HEK293 (cell line): ENCODE measurements at regions not wholly inside any gene's neighbourhood (a gene's known extent, or its start where the extent isn't known, plus 50 kb on each side); places are given as distances from the start of the nearest gene placed in this dataset.

ENCODE experiments used
- CTCF ChIA-PET: fragments of 350-600 bp; formaldehyde crosslinking; extraction: SDS; loops from one replicate; lab custom pipeline; 2021; ENCODE audit warnings: antibody characterized with exemption; lab: Yijun Ruan, JAX
- POLR2A ChIA-PET: fragments of 300-600 bp; formaldehyde crosslinking; extraction: SDS; loops from one replicate; lab custom pipeline; 2020; ENCODE audit warnings: antibody characterized with exemption, inconsistent platforms; lab: Yijun Ruan, JAX
- H3K27ac ChIP-seq: fragments of 200-500 bp; sonication (Bioruptor generic); 2 replicates; pipeline ENCODE4 v1.5.1; 2014; ENCODE audit warnings: low read depth, low read length, control low read depth, inconsistent platforms; ENCODE audit errors: extremely low read depth
- H3K36me3 ChIP-seq, 2 experiments: fragments of 200-500 bp in 1 of 2; sonication (Bioruptor generic) in 1 of 2; 1 replicate in 1 of 2; 2 replicates in 1 of 2; pipeline ENCODE4 v1.5.1; 2014 to 2017; ENCODE audit warnings: inconsistent platforms in 2 of 2, low read length in 2 of 2; ENCODE audit not compliant: control insufficient read depth in 2 of 2, insufficient read depth in 1 of 2
- H3K4me1 ChIP-seq: fragments of 200-500 bp; sonication (Bioruptor generic); 2 replicates; pipeline ENCODE4 v1.5.1; 2014; ENCODE audit warnings: mild to moderate bottlenecking, low read length, inconsistent platforms; ENCODE audit not compliant: control insufficient read depth, insufficient read depth
- H3K4me3 ChIP-seq: 2 replicates; pipeline ENCODE4 v1.5.1; 2011; ENCODE audit warnings: low read depth, mild to moderate bottlenecking, control low read depth, low read length, moderate library complexity
- H3K9me3 ChIP-seq: fragments of 200-500 bp; sonication (Bioruptor generic); 2 replicates; pipeline ENCODE4 v1.5.1; 2014; ENCODE audit warnings: low read depth, low read length, inconsistent platforms; ENCODE audit not compliant: control insufficient read depth, insufficient read depth
- WT1 ChIP-seq: fragments of 450-650 bp; formaldehyde crosslinking; IDR thresholded peaks from 2 replicates; pipeline ENCODE4 v1.5.1; 2016; ENCODE audit warnings: missing biosample characterization, missing genetic modification characterization
- ZBTB8A ChIP-seq: fragments of 450-650 bp; formaldehyde crosslinking; IDR thresholded peaks from 2 replicates; pipeline ENCODE4 v1.5.1; 2016; ENCODE audit warnings: missing biosample characterization, missing genetic modification characterization
- ZNF16 ChIP-seq: fragments of 450-650 bp; formaldehyde crosslinking; IDR thresholded peaks from 2 replicates; pipeline ENCODE4 v1.5.1; 2016; ENCODE audit warnings: low read depth, missing biosample characterization, missing genetic modification characterization
- ZNF202 ChIP-seq: fragments of 450-650 bp; formaldehyde crosslinking; IDR thresholded peaks from 2 replicates; pipeline ENCODE4 v1.5.1; 2016; ENCODE audit warnings: missing biosample characterization, missing genetic modification characterization, borderline replicate concordance
- ZNF223 ChIP-seq: fragments of 450-650 bp; formaldehyde crosslinking; IDR thresholded peaks from 2 replicates; pipeline ENCODE4 v1.5.1; 2016; ENCODE audit warnings: missing biosample characterization, missing genetic modification characterization
- ZNF239 ChIP-seq: fragments of 450-650 bp; formaldehyde crosslinking; IDR thresholded peaks from 2 replicates; pipeline ENCODE4 v1.5.1; 2016; ENCODE audit warnings: missing biosample characterization, missing genetic modification characterization
- ZNF366 ChIP-seq: fragments of 450-650 bp; formaldehyde crosslinking; conservative IDR thresholded peaks from 2 replicates; pipeline ENCODE4 v1.5.1; 2016; ENCODE audit warnings: missing biosample characterization, missing genetic modification characterization
- ZNF416 ChIP-seq: fragments of 450-650 bp; formaldehyde crosslinking; IDR thresholded peaks from 2 replicates; pipeline ENCODE4 v1.5.1; 2016; ENCODE audit warnings: missing biosample characterization, missing genetic modification characterization
- ZNF426 ChIP-seq: fragments of 450-650 bp; formaldehyde crosslinking; IDR thresholded peaks from 2 replicates; pipeline ENCODE4 v1.5.1; 2017; ENCODE audit warnings: missing biosample characterization, missing genetic modification characterization, mild to moderate bottlenecking, inconsistent platforms, moderate library complexity
- ZNF623 ChIP-seq: fragments of 450-650 bp; formaldehyde crosslinking; IDR thresholded peaks from 2 replicates; pipeline ENCODE4 v1.5.1; 2016; ENCODE audit warnings: missing biosample characterization, missing genetic modification characterization
- ZNF654 ChIP-seq: fragments of 450-650 bp; formaldehyde crosslinking; IDR thresholded peaks from 2 replicates; pipeline ENCODE4 v1.5.1; 2016; ENCODE audit warnings: low read depth, missing biosample characterization, missing genetic modification characterization
- ZNF660 ChIP-seq: fragments of 450-650 bp; IDR thresholded peaks from 2 replicates; pipeline ENCODE4 v1.5.1; 2018; ENCODE audit warnings: missing biosample characterization, mild to moderate bottlenecking, missing genetic modification characterization
- ZNF768 ChIP-seq: fragments of 450-650 bp; formaldehyde crosslinking; IDR thresholded peaks from 2 replicates; pipeline ENCODE4 v1.5.1; 2018; ENCODE audit warnings: missing biosample characterization, mild to moderate bottlenecking, missing genetic modification characterization
- ZNF776 ChIP-seq: fragments of 450-650 bp; formaldehyde crosslinking; IDR thresholded peaks from 2 replicates; pipeline ENCODE4 v1.5.0; 2017; ENCODE audit warnings: missing biosample characterization, missing genetic modification characterization, borderline replicate concordance
- TF ChIP-seq, protein P1 (sequence below): fragments of 450-650 bp; formaldehyde crosslinking; IDR thresholded peaks from 2 replicates; pipeline ENCODE4 v1.5.1; 2016; ENCODE audit warnings: missing biosample characterization, missing genetic modification characterization
- TF ChIP-seq, protein P2 (sequence below): fragments of 450-650 bp; formaldehyde crosslinking; IDR thresholded peaks from 2 replicates; pipeline ENCODE4 v1.5.1; 2016; ENCODE audit warnings: missing biosample characterization, missing genetic modification characterization
- TF ChIP-seq, protein P3 (sequence below): fragments of 450-650 bp; formaldehyde crosslinking; IDR thresholded peaks from 2 replicates; pipeline ENCODE4 v1.5.1; 2017; ENCODE audit warnings: missing biosample characterization, mild to moderate bottlenecking, missing genetic modification characterization, moderate library complexity
- TF ChIP-seq, protein P4 (sequence below): fragments of 450-650 bp; formaldehyde crosslinking; conservative IDR thresholded peaks from 2 replicates; pipeline ENCODE4 v1.5.1; 2016; ENCODE audit warnings: low read depth, missing biosample characterization, missing genetic modification characterization
- TF ChIP-seq, protein P5 (sequence below): fragments of 450-650 bp; formaldehyde crosslinking; IDR thresholded peaks from 2 replicates; pipeline ENCODE4 v1.5.1; 2016; ENCODE audit warnings: missing biosample characterization, missing genetic modification characterization
- TF ChIP-seq, protein P6 (sequence below): fragments of 450-650 bp; formaldehyde crosslinking; IDR thresholded peaks from 2 replicates; pipeline ENCODE4 v1.5.1; 2016; ENCODE audit warnings: missing biosample characterization, missing genetic modification characterization
- TF ChIP-seq, protein P7 (sequence below): fragments of 450-650 bp; formaldehyde crosslinking; IDR thresholded peaks from 2 replicates; pipeline ENCODE4 v1.5.1; 2016; ENCODE audit warnings: missing biosample characterization, missing genetic modification characterization

DNA sequence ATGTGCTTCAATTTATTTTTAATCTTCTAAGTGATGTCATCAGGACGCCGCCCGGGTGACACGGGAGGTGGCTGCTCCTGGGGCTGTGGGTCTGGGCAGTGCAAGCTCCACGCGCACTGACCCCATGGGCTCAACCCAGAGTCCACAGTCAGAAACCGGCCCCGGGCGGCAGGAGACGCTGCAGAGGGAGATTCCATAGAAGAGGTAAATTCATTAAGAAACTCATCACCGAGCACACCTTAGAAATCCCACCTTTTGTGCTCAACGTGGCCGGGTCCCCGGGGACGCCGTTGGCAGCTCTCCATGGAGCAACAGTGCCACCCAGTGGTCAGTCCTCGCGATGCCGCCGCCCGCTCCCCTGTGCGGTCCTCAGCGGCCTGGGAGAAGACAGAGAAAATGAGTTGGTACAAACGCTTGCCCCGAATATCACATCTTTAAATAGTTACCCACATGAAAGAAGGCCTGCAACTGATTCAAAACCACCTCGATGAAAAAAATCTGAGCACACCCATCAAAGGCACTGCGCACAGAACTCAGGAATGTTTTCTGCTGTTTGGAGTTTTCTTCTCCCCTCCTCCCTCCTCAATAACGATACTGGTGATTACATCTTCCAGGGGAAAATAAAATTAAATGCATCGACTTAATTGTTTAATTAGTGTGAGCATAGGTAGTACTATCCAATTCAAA, 92.6 kb downstream of the CMPK2 start:
- POLR2A ChIA-PET, result no interaction called here
- no peak overlapping the region for H3K4me3 ChIP-seq

More for the DNA sequence above, 92.6 kb downstream of the CMPK2 start:
- H3K4me1 ChIP-seq, result no peaks in the 10 kb centered on the region
- CTCF ChIA-PET, result interaction anchor here (0.5 to 1.3 kb wide), 13 partner anchors 11 to 1760 kb away, joined by 3 to 6 read pairs (median 3); no protein-coding TSS in a partner anchor
- no peaks in the 10 kb centered on the region for H3K36me3 ChIP-seq
- no peak overlapping the region for H3K27ac ChIP-seq
- H3K9me3 ChIP-seq, result no peaks in the 10 kb centered on the region
- no peak for TF ChIP-seq WT1 (tag by site-specific recombination)
- no peak for TF ChIP-seq ZNF623 (tag by site-specific recombination)
- TF ChIP-seq ZNF223, result no peak
- TF ChIP-seq ZNF366, result no peak
- TF ChIP-seq, protein P1, sequence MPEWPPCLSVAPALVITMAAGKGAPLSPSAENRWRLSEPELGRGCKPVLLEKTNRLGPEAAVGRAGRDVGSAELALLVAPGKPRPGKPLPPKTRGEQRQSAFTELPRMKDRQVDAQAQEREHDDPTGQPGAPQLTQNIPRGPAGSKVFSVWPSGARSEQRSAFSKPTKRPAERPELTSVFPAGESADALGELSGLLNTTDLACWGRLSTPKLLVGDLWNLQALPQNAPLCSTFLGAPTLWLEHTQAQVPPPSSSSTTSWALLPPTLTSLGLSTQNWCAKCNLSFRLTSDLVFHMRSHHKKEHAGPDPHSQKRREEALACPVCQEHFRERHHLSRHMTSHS (tag by site-specific recombination), result no peak
- no peak for TF ChIP-seq ZNF239 (tag by site-specific recombination)
- TF ChIP-seq, protein P2, sequence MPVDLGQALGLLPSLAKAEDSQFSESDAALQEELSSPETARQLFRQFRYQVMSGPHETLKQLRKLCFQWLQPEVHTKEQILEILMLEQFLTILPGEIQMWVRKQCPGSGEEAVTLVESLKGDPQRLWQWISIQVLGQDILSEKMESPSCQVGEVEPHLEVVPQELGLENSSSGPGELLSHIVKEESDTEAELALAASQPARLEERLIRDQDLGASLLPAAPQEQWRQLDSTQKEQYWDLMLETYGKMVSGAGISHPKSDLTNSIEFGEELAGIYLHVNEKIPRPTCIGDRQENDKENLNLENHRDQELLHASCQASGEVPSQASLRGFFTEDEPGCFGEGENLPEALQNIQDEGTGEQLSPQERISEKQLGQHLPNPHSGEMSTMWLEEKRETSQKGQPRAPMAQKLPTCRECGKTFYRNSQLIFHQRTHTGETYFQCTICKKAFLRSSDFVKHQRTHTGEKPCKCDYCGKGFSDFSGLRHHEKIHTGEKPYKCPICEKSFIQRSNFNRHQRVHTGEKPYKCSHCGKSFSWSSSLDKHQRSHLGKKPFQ, result no peak
- TF ChIP-seq ZNF416 (tag by site-specific recombination), result no peak
- TF ChIP-seq, protein P3, sequence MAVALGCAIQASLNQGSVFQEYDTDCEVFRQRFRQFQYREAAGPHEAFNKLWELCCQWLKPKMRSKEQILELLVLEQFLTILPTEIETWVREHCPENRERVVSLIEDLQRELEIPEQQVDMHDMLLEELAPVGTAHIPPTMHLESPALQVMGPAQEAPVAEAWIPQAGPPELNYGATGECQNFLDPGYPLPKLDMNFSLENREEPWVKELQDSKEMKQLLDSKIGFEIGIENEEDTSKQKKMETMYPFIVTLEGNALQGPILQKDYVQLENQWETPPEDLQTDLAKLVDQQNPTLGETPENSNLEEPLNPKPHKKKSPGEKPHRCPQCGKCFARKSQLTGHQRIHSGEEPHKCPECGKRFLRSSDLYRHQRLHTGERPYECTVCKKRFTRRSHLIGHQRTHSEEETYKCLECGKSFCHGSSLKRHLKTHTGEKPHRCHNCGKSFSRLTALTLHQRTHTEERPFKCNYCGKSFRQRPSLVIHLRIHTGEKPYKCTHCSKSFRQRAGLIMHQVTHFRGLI, result no peak
- TF ChIP-seq ZNF426, result no peak
- TF ChIP-seq ZBTB8A (tag by site-specific recombination), result no peak
- TF ChIP-seq ZNF654 (tag by site-specific recombination), result peak; percentile 77
- TF ChIP-seq, protein P4, sequence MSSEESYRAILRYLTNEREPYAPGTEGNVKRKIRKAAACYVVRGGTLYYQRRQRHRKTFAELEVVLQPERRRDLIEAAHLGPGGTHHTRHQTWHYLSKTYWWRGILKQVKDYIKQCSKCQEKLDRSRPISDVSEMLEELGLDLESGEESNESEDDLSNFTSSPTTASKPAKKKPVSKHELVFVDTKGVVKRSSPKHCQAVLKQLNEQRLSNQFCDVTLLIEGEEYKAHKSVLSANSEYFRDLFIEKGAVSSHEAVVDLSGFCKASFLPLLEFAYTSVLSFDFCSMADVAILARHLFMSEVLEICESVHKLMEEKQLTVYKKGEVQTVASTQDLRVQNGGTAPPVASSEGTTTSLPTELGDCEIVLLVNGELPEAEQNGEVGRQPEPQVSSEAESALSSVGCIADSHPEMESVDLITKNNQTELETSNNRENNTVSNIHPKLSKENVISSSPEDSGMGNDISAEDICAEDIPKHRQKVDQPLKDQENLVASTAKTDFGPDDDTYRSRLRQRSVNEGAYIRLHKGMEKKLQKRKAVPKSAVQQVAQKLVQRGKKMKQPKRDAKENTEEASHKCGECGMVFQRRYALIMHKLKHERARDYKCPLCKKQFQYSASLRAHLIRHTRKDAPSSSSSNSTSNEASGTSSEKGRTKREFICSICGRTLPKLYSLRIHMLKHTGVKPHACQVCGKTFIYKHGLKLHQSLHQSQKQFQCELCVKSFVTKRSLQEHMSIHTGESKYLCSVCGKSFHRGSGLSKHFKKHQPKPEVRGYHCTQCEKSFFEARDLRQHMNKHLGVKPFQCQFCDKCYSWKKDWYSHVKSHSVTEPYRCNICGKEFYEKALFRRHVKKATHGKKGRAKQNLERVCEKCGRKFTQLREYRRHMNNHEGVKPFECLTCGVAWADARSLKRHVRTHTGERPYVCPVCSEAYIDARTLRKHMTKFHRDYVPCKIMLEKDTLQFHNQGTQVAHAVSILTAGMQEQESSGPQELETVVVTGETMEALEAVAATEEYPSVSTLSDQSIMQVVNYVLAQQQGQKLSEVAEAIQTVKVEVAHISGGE, result no peak
- no peak for TF ChIP-seq ZNF768 (tag by site-specific recombination)
- peak; percentile 16; the same call in 1 of the 2 replicates for TF ChIP-seq ZNF660 (tag by site-specific recombination)
- no peak for TF ChIP-seq ZNF202 (tag by site-specific recombination)
- TF ChIP-seq ZNF776 (tag by site-specific recombination), result no peak
- TF ChIP-seq, protein P5, sequence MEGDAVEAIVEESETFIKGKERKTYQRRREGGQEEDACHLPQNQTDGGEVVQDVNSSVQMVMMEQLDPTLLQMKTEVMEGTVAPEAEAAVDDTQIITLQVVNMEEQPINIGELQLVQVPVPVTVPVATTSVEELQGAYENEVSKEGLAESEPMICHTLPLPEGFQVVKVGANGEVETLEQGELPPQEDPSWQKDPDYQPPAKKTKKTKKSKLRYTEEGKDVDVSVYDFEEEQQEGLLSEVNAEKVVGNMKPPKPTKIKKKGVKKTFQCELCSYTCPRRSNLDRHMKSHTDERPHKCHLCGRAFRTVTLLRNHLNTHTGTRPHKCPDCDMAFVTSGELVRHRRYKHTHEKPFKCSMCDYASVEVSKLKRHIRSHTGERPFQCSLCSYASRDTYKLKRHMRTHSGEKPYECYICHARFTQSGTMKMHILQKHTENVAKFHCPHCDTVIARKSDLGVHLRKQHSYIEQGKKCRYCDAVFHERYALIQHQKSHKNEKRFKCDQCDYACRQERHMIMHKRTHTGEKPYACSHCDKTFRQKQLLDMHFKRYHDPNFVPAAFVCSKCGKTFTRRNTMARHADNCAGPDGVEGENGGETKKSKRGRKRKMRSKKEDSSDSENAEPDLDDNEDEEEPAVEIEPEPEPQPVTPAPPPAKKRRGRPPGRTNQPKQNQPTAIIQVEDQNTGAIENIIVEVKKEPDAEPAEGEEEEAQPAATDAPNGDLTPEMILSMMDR (tag by site-specific recombination), result peak; percentile 83
- TF ChIP-seq, protein P6, sequence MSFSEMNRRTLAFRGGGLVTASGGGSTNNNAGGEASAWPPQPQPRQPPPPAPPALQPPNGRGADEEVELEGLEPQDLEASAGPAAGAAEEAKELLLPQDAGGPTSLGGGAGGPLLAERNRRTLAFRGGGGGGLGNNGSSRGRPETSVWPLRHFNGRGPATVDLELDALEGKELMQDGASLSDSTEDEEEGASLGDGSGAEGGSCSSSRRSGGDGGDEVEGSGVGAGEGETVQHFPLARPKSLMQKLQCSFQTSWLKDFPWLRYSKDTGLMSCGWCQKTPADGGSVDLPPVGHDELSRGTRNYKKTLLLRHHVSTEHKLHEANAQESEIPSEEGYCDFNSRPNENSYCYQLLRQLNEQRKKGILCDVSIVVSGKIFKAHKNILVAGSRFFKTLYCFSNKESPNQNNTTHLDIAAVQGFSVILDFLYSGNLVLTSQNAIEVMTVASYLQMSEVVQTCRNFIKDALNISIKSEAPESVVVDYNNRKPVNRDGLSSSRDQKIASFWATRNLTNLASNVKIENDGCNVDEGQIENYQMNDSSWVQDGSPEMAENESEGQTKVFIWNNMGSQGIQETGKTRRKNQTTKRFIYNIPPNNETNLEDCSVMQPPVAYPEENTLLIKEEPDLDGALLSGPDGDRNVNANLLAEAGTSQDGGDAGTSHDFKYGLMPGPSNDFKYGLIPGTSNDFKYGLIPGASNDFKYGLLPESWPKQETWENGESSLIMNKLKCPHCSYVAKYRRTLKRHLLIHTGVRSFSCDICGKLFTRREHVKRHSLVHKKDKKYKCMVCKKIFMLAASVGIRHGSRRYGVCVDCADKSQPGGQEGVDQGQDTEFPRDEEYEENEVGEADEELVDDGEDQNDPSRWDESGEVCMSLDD (tag by site-specific recombination), result no peak
- TF ChIP-seq ZNF16 (tag by site-specific recombination), result no peak
- TF ChIP-seq, protein P7, sequence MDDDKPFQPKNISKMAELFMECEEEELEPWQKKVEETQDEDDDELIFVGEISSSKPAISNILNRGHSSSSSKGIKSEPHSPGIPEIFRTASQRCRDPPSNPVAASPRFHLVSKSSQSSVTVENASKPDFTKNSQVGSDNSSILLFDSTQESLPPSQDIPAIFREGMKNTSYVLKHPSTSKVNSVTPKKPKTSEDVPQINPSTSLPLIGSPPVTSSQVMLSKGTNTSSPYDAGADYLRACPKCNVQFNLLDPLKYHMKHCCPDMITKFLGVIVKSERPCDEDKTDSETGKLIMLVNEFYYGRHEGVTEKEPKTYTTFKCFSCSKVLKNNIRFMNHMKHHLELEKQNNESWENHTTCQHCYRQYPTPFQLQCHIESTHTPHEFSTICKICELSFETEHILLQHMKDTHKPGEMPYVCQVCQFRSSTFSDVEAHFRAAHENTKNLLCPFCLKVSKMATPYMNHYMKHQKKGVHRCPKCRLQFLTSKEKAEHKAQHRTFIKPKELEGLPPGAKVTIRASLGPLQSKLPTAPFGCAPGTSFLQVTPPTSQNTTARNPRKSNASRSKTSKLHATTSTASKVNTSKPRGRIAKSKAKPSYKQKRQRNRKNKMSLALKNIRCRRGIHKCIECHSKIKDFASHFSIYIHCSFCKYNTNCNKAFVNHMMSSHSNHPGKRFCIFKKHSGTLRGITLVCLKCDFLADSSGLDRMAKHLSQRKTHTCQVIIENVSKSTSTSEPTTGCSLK (tag by site-specific recombination), result no peak
